Activated naive CD8-positive, alpha-beta T cell treated with anti-CD3 and anti-CD28 coated beads for 36 hours (primary cell): ENCODE measurements at regions not wholly inside any gene's neighbourhood (a gene's known extent, or its start where the extent isn't known, plus 50 kb on each side); places are given as distances from the start of the nearest gene placed in this dataset.
"Not testable (repeated sequence)": the region's sequence is repeated elsewhere in the genome, so short reads cannot be mapped to it uniquely, and the experiment has no call there.

Experiments
- DNase-seq: peaks from one replicate; pipeline ENCODE4 v3.0.0; 2021
- H3K27ac Mint-ChIP-seq: one replicate; pipeline ENCODE4 v1.8.0; 2022; ENCODE audit warnings: mild to moderate bottlenecking, moderate library complexity, mixed read lengths
- H3K27me3 Mint-ChIP-seq: one replicate; pipeline ENCODE4 v1.8.0; 2022; ENCODE audit warnings: mild to moderate bottlenecking, mixed read lengths
- H3K36me3 Mint-ChIP-seq: one replicate; pipeline ENCODE4 v1.8.0; 2021; ENCODE audit warnings: mild to moderate bottlenecking, mixed read lengths
- H3K4me1 Mint-ChIP-seq: one replicate; pipeline ENCODE4 v1.8.0; 2021; ENCODE audit warnings: mixed read lengths
- H3K4me3 Mint-ChIP-seq: one replicate; pipeline ENCODE4 v1.8.0; 2022; ENCODE audit warnings: mild to moderate bottlenecking, moderate library complexity, mixed read lengths
- H3K9me3 Mint-ChIP-seq: one replicate; pipeline ENCODE4 v1.8.0; 2022; ENCODE audit warnings: mixed read lengths

GRCh38 chr1:222002503-222002902 lies 260.6 kb upstream of the DUSP10 start:
- Mint-ChIP-seq H3K4me3 (no peak overlapping the region), H3K4me1 (peaks cover 3% of the 10 kb centered on the region), H3K27ac (no peak overlapping the region), H3K36me3 (no peaks in the 10 kb centered on the region), H3K27me3 (peaks cover 3% of the 10 kb centered on the region), H3K9me3 (no peaks in the 10 kb centered on the region)
- no peak for DNase-seq

GRCh38 chr1:222000131-222000530 lies 258.2 kb upstream of the DUSP10 start:
- no peak for DNase-seq
- Mint-ChIP-seq H3K27ac (no peak overlapping the region), H3K9me3 (no peaks in the 10 kb centered on the region), H3K36me3 (no peaks in the 10 kb centered on the region), H3K4me3 (no peak overlapping the region), H3K4me1 (peaks cover 4% of the 10 kb centered on the region), H3K27me3 (peaks cover 3% of the 10 kb centered on the region)

DNA sequence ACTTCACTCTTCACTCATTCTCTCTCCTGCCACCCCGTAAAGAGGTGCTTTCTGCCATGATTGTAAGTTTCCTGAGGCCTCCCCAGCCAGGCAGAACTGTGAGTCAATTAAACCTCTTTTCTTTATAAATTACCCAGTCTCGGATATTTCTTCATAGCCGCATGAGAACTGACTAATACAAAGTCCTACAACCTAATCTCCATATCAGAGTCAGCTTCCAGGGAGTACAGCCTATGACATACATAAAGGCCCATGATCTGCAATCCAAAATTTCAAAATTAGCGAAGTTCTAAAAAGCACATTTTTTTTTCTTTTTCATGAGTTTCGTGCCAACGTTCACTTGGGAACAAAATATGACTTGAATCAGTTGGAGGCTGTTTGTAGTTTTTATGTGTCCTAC lies 256.9 kb upstream of the DUSP10 start:
- Mint-ChIP-seq H3K27me3 (peaks cover 3% of the 10 kb centered on the region), H3K4me1 (peaks cover 17% of the 10 kb centered on the region), H3K9me3 (no peaks in the 10 kb centered on the region), H3K4me3 (no peak overlapping the region), H3K27ac (no peak overlapping the region), H3K36me3 (no peaks in the 10 kb centered on the region)
- no peak for DNase-seq

DNA sequence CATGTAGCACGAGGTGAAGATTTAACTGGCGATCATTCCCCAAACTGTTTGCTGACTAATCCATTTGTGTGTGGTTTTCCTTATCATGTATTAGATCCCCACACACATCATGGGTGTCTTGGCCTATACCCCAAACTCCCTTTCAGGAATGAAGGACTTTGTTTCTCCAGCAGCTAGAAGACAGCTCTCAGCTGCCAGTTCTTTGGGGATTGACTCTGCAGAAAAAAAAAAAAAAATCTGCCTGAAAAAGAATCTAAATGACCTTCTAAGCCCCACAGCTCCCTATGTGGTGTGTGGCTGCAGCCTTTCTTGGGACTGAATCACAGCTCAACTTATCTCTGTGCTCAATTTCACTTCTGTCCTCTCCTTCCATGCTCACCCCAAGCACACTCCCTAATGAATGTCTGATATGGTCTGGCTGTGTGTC lies 256.3 kb upstream of the DUSP10 start:
- no peak overlapping the region for H3K27ac Mint-ChIP-seq
- H3K27me3 Mint-ChIP-seq, result peaks cover 3% of the 10 kb centered on the region
- no peak overlapping the region for H3K4me3 Mint-ChIP-seq
- H3K9me3 Mint-ChIP-seq, result peaks cover 3% of the 10 kb centered on the region
- peaks cover 22% of the 10 kb centered on the region for H3K4me1 Mint-ChIP-seq
- DNase-seq, result no peak
- H3K36me3 Mint-ChIP-seq, result peaks cover 4% of the 10 kb centered on the region

DNA sequence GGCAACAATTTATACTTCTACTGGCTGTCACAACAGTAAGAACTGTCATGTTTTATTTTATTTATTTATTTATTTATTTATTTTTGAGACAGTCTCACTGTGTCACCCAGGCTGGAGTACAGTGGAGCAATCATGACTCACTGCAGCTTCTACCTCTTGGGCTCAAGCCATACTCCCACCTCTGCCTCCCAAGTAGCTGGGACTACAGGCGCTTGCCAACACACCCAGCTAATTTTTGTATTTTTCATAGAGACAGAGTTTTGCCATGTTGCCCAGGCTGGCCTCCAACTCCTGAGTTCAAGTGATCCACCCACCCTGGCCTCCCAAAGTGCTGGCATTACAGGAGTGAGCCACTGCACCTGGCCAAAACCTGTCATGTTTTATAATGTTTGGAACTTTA lies 255.1 kb upstream of the DUSP10 start:
- peaks cover 11% of the 10 kb centered on the region for H3K36me3 Mint-ChIP-seq
- not testable (repeated sequence) for H3K9me3 Mint-ChIP-seq, H3K27me3 Mint-ChIP-seq, DNase-seq, H3K4me3 Mint-ChIP-seq, H3K27ac Mint-ChIP-seq
- H3K4me1 Mint-ChIP-seq, result peaks cover 30% of the 10 kb centered on the region

- DNase-seq, result no peak
- Mint-ChIP-seq H3K9me3 (peaks cover 8% of the 10 kb centered on the region), H3K27ac (peak overlapping the region; percentile 94), H3K4me3 (no peak overlapping the region), H3K27me3 (no peaks in the 10 kb centered on the region), H3K36me3 (peaks cover 11% of the 10 kb centered on the region), H3K4me1 (peaks cover 35% of the 10 kb centered on the region)
Observed at GRCh38 chr1:221994939-221995338, 253.1 kb upstream of the DUSP10 start.

DNA sequence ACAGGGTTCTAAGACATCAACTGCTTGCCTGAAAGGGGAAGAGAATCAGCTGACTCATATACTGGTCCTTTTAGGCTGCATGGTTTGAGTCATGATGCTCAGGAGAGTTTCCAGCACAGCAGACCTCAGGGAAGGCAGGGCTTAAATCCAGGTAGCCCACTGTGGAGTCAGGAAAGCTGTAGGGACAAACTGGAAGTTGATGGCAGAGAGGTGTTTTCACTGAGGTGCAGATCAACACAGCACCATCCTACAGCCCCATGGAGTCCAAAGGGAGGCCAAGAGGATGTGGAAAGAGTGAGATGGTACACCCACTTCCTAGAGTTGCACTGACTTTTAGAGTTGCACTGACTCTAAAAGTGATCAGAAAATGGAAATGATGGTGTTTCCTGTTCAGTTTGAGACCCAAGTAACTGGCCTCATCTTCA lies 252.4 kb upstream of the DUSP10 start:
- peaks cover 11% of the 10 kb centered on the region for H3K36me3 Mint-ChIP-seq

DNA sequence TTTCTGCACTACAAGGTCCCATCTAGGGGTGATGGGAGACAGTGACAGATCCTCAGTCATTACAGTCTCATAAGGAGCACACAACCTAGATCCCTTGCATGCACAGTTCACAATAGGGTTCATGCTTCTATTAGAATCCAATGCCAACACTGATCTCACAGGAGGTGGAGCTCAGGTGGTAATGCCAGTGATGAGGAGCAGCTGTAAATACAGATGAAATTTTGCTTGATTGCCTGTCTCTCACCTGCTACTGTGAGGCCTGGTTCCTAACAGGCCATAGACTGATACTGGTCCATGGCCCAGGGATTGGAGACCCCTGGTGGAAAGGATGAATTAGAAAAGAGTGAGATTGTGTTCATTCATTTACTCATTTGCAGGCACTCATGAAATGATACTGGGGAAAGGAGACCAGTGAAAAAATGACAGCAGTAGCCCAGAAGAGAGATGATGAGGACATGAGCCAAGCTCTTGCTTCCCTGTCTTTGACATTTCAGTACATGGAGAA lies 251.6 kb upstream of the DUSP10 start:
- Mint-ChIP-seq H3K4me1 (peaks cover 35% of the 10 kb centered on the region), H3K9me3 (peaks cover 8% of the 10 kb centered on the region), H3K36me3 (peaks cover 11% of the 10 kb centered on the region), H3K4me3 (no peak overlapping the region), H3K27ac (peak overlapping the region; percentile 94), H3K27me3 (no peaks in the 10 kb centered on the region)
- DNase-seq, result no peak

More for the DNA sequence above, 252.4 kb upstream of the DUSP10 start:
- Mint-ChIP-seq H3K9me3 (peaks cover 8% of the 10 kb centered on the region), H3K27me3 (no peaks in the 10 kb centered on the region), H3K27ac (peak overlapping the region; percentile 94), H3K4me3 (no peak overlapping the region), H3K4me1 (peaks cover 35% of the 10 kb centered on the region)
- DNase-seq, result peak; percentile 35

DNA sequence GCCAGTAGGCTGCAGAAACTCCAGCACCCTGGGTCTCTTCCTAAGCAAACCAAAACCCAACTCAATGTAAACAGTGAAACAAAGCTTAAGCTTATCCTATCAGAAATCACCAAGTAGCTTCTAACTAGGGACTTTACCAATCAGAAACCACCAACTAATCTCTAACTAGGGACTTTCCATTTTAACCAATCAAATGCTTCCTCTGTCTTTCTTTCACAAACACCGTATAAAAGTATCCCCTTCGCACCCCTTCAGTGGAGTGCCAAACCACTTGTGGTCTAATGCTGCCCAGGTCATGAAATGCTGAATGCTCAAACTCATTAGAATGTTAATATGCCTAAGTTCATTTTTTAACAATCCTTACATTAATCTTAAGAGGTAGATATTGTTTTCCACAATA lies 250.5 kb upstream of the DUSP10 start:
- Mint-ChIP-seq H3K27ac (peak overlapping the region; percentile 44), H3K9me3 (peaks cover 8% of the 10 kb centered on the region), H3K4me1 (peaks cover 35% of the 10 kb centered on the region), H3K27me3 (no peaks in the 10 kb centered on the region), H3K36me3 (peaks cover 11% of the 10 kb centered on the region), H3K4me3 (no peak overlapping the region)
- no peak for DNase-seq

- no peak for DNase-seq
- Mint-ChIP-seq H3K27ac (no peak overlapping the region), H3K9me3 (peaks cover 8% of the 10 kb centered on the region), H3K4me1 (peaks cover 35% of the 10 kb centered on the region), H3K4me3 (no peak overlapping the region), H3K27me3 (no peaks in the 10 kb centered on the region), H3K36me3 (peaks cover 11% of the 10 kb centered on the region)
Observed at GRCh38 chr1:221991221-221991620, 249.3 kb upstream of the DUSP10 start.

- Mint-ChIP-seq H3K27me3 (no peaks in the 10 kb centered on the region), H3K4me3 (no peak overlapping the region), H3K9me3 (peaks cover 8% of the 10 kb centered on the region), H3K36me3 (peaks cover 11% of the 10 kb centered on the region), H3K4me1 (peaks cover 30% of the 10 kb centered on the region), H3K27ac (no peak overlapping the region)
- DNase-seq, result no peak
Observed at GRCh38 chr1:221989741-221990140, 247.9 kb upstream of the DUSP10 start.

DNA sequence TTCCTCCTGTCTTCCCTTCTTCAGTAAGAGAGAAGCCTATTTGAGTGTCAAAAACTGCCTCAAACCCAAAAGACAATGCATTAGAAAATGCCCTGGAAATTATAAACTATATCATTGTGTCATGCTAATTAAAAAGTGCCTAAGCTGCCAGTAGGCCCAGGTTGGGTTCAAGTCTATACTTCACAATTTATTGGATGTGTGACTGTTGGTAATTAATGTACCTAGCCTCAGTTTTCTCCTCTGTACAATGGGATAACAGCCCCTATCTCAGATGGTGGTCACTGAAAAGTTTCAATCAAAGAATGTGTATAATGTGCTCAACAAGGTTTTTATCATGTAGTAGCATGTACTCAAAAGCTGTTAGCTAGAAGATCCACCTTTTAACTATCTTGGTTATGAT lies 246.9 kb upstream of the DUSP10 start:
- Mint-ChIP-seq H3K4me3 (no peak overlapping the region), H3K4me1 (peaks cover 21% of the 10 kb centered on the region), H3K27ac (no peak overlapping the region), H3K36me3 (peaks cover 11% of the 10 kb centered on the region), H3K9me3 (peaks cover 8% of the 10 kb centered on the region), H3K27me3 (no peaks in the 10 kb centered on the region)
- DNase-seq, result no peak

DNA sequence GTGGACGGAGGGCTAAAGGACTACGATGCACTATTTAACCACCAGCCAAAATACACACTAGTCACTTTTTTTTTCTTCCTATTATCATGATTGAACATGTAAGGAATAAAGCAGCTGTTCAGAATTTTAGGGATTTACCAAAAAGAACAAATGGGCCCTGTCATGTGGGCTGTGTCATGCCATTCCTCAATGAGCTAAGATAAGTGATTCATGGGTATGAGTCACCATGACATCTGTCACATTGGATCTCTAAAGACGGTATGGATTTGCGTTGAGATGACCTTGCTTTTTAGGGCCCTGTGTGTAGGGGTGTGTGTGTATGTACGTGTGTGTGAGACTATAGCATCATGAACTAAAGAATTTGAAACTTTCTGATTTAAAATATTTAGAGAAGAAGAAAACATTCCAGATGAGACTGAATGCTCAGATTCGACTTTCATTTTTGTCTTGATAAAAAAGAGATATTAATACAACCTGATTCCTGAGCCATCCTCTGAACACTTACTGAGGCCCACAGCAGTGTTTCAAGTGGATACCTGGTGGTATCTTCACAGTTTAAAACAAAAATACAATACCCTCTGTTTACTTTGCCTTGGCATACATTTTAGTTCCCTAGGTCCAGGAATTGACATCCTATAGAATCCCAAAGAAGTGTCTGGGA lies 246.1 kb upstream of the DUSP10 start:
- H3K27ac Mint-ChIP-seq, result no peak overlapping the region
- H3K27me3 Mint-ChIP-seq, result peaks cover 6% of the 10 kb centered on the region
- H3K36me3 Mint-ChIP-seq, result peaks cover 8% of the 10 kb centered on the region
- no peak for DNase-seq
- peaks cover 5% of the 10 kb centered on the region for H3K9me3 Mint-ChIP-seq
- H3K4me1 Mint-ChIP-seq, result peaks cover 15% of the 10 kb centered on the region
- no peak overlapping the region for H3K4me3 Mint-ChIP-seq

GRCh38 chr1:221983444-221983843 lies 241.6 kb upstream of the DUSP10 start:
- DNase-seq, result no peak
- Mint-ChIP-seq H3K27ac (no peak overlapping the region), H3K4me3 (no peak overlapping the region), H3K27me3 (peaks cover 7% of the 10 kb centered on the region), H3K36me3 (no peaks in the 10 kb centered on the region), H3K4me1 (peaks cover 3% of the 10 kb centered on the region), H3K9me3 (no peaks in the 10 kb centered on the region)

- no peak overlapping the region for H3K4me3 Mint-ChIP-seq
Observed at GRCh38 chr1:221981461-221981860, 239.6 kb upstream of the DUSP10 start.

GRCh38 chr1:221979444-221980032 lies 237.6 kb upstream of the DUSP10 start:
- H3K27ac Mint-ChIP-seq, result no peak overlapping the region
- H3K27me3 Mint-ChIP-seq, result peaks cover 7% of the 10 kb centered on the region
- H3K4me1 Mint-ChIP-seq, result peaks cover 3% of the 10 kb centered on the region
- DNase-seq, result no peak
- H3K9me3 Mint-ChIP-seq, result no peaks in the 10 kb centered on the region
- H3K4me3 Mint-ChIP-seq, result no peak overlapping the region
- no peaks in the 10 kb centered on the region for H3K36me3 Mint-ChIP-seq

More at GRCh38 chr1:221981461-221981860, 239.6 kb upstream of the DUSP10 start:
- Mint-ChIP-seq H3K36me3 (no peaks in the 10 kb centered on the region), H3K27me3 (peaks cover 7% of the 10 kb centered on the region), H3K27ac (no peak overlapping the region), H3K4me1 (peaks cover 3% of the 10 kb centered on the region), H3K9me3 (no peaks in the 10 kb centered on the region)
- no peak for DNase-seq
